ENCODE measurements at regions not wholly inside any gene's neighbourhood (a gene's known extent, or its start where the extent isn't known, plus 50 kb on each side); places are given as distances from the start of the nearest gene placed in this dataset.
"Not testable (repeated sequence)": the region's sequence is repeated elsewhere in the genome, so short reads cannot be mapped to it uniquely, and the experiment has no call there.

DNA sequence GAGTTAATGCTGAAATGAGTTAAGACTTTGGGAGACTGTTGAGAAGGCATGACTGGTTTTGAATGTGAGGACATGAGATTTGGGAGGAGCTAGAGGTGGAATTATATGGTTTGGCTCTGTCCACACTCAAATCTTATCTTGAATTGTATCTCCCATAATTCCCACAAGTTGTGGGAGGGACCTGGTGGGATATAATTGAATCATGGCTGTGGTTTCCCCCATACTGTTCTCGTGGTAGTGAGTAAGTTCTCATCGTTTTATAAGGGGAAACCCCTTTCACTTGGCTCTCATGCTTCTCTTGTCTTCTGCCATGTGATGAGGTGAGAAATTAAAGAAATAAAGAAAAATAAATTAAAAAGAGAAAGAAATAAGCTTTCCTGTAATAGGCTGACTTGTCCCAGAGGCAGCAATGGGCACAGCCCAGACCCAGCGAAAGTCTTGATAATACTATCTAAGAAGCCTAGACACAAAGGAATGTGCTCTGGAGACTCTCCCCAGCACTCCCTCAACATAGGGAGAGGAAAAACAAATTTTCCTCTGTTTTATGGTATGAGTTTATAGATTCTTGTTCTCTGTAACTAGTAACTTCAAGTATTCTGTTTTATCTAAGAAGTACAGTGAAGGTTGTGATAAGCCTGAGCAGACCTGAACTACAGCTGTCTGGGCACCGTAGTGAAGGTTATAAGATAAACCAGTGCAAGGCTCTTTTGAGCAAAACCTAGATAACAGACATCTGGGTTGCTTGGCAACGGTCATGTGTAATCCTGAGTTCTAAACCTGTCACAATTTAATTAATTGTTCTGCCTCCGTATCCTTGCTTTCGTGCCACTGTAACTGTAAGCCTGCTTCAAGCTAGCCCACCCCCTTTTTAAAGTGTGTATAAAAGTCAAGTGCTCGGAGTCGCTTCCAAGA lies 88.9 kb upstream of the ECI2 start:
- Histone ChIP-seq H3K27me3 (no peaks in the 10 kb centered on the region), H3K4me1 (replicated peaks in 1 of 2) (peaks cover 6 to 8% of the 10 kb centered on the region in 2 donors), H3K27ac (no peak overlapping the region), H3K36me3 (replicated peaks in 1 of 2) (no peaks in the 10 kb centered on the region), H3K9me3 (replicated peaks in 1 of 3) (no peaks in the 10 kb centered on the region), H3K4me3 (no peak overlapping the region)
- 30 to 41% (median 32%) methylated on average over 9 of the region's 9 CpGs for WGBS, 4 donors
- DNase-seq: peak in 5 of 7 donors; percentile 36 to 67 (median 55)
- intact Hi-C loops (cut with DNase I): no loop called here
- TF ChIP-seq, protein P1, sequence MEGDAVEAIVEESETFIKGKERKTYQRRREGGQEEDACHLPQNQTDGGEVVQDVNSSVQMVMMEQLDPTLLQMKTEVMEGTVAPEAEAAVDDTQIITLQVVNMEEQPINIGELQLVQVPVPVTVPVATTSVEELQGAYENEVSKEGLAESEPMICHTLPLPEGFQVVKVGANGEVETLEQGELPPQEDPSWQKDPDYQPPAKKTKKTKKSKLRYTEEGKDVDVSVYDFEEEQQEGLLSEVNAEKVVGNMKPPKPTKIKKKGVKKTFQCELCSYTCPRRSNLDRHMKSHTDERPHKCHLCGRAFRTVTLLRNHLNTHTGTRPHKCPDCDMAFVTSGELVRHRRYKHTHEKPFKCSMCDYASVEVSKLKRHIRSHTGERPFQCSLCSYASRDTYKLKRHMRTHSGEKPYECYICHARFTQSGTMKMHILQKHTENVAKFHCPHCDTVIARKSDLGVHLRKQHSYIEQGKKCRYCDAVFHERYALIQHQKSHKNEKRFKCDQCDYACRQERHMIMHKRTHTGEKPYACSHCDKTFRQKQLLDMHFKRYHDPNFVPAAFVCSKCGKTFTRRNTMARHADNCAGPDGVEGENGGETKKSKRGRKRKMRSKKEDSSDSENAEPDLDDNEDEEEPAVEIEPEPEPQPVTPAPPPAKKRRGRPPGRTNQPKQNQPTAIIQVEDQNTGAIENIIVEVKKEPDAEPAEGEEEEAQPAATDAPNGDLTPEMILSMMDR (IDR thresholded peaks at IDR 0.05): no peak
- peak in 1 of 2 donors; percentile 10 for TF ChIP-seq POLR2A (IDR thresholded peaks at IDR 0.05)

DNA sequence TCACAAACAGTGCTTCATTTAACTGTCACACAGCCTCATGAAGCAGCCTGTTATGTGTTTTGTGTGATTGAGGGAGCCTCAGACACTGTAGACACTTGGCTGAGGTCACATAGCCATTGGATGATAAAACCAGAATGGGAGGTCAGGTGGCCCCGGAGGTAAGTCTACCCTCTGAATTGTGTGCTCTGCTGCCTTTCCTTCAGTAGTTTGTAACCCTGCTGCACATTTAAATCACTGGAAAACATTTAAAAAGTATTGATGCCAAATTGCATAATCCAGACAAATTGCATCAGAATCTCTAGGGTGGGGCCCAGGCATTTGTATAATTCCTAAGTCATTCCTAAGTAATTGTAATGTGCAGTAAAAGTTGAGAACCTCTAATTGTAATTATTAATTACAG lies 85.2 kb upstream of the ECI2 start:
- H3K4me1 ChIP-seq (replicated peaks in 1 of 2): peaks cover 6 to 8% of the 10 kb centered on the region in 2 donors
- no peak for TF ChIP-seq POLR2A (IDR thresholded peaks at IDR 0.05)
- TF ChIP-seq, protein P1 (IDR thresholded peaks at IDR 0.05): no peak
- no peaks in the 10 kb centered on the region for H3K9me3 ChIP-seq (replicated peaks in 1 of 3)
- no peaks in the 10 kb centered on the region for H3K27me3 ChIP-seq
- intact Hi-C loops (cut with DNase I): no loop called here
- no peak overlapping the region for H3K4me3 ChIP-seq
- 50 to 82% (median 73%) methylated on average over 1 of the region's 1 CpG for WGBS, 4 donors
- H3K36me3 ChIP-seq (replicated peaks in 1 of 2): no peaks in the 10 kb centered on the region
- no peak for DNase-seq
- H3K27ac ChIP-seq: no peak overlapping the region

DNA sequence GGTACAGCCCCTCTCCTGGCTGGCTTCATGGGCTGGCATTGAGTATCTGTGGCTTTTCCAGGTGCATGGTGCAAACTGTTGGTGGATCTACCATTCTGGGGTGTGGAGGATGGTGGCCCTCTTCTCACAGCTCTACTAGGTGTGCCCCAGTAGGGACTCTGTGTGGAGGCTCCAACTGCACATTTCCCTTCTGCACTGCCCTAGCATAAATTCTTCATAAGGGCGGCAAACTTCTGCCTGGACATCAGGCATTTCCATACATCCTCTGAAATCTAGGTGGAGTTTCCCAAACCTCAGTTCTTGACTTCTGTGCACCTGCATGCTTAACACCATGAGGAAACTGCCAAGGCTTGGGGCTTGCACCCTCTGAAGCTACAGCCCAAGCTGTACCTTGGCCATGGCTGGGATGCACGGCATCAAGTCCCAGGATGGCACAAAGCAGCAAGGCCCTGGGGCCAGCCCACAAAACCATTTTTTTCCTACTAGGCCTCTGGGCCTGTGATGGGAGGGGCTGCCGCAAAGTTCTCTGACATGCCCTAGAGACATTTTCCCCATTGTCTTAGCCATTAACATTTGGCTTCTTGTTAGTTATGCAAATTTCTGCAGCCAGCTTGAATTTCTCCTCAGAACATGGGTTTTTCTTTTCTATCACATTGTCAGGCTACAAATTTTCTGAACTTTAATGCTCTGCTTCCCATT lies 83.4 kb upstream of the ECI2 start:
- H3K4me3 ChIP-seq; H3K36me3 ChIP-seq (replicated peaks in 1 of 2); intact Hi-C loops (cut with DNase I); H3K27ac ChIP-seq; DNase-seq; H3K9me3 ChIP-seq (replicated peaks in 1 of 3); H3K27me3 ChIP-seq; H3K4me1 ChIP-seq (replicated peaks in 1 of 2): not testable (repeated sequence)
- 95 to 100% (median 98%) methylated on average over 3 of the region's 3 CpGs for WGBS, 4 donors

DNA sequence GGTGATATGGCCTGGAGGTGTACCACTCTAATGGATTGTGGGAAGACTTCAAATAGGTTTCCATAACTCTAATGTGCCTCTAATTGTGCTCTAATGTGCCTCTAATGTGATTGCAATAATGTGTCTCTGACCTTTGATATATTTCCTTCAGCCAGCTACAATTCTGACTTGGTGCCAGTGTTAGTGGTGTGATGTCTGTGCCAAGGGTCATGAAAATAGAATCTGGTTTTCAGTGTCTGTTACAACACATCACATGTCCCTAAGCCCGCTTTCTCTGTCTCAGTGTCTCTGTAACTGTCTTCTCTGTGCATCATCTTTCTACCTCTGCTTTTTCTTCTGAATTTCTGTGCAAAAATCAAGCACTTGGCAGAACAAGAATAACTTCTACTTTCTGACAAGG lies 77.2 kb upstream of the ECI2 start:
- TF ChIP-seq, protein P1 (IDR thresholded peaks at IDR 0.05): no peak
- TF ChIP-seq POLR2A (IDR thresholded peaks at IDR 0.05): no peak
- intact Hi-C loops (cut with DNase I): no loop called here
- H3K27ac ChIP-seq: no peak overlapping the region
- no peaks in the 10 kb centered on the region for H3K4me1 ChIP-seq (replicated peaks in 1 of 2)
- WGBS, 4 donors: 62 to 70% (median 65%) methylated on average over 1 of the region's 1 CpG
- no peaks in the 10 kb centered on the region for H3K36me3 ChIP-seq (replicated peaks in 1 of 2)
- no peak overlapping the region for H3K4me3 ChIP-seq
- DNase-seq: peak in 2 of 7 donors; percentile 17 to 49
- H3K27me3 ChIP-seq: no peaks in the 10 kb centered on the region
- peaks cover 0 to 6% (median 0%) of the 10 kb centered on the region in 3 donors for H3K9me3 ChIP-seq (replicated peaks in 1 of 3)

Measured in adrenal gland (tissue), 9 donors.